OCI-LY7 (cell line): ENCODE measurements at regions not wholly inside any gene's neighbourhood (a gene's known extent, or its start where the extent isn't known, plus 50 kb on each side); places are given as distances from the start of the nearest gene placed in this dataset.

Experiments used
- EZH2phosphoT487 ChIP-seq: fragments of 200-600 bp; sonication (generic); IDR thresholded peaks from 2 replicates; pipeline ENCODE4 v1.6.1; 2018; ENCODE audit warnings: low read depth, borderline replicate concordance, mild to moderate bottlenecking, mixed run types, antibody characterized with exemption, low read length, moderate library complexity, mixed read lengths
- TF ChIP-seq, protein P1 (sequence below): fragments of 200-600 bp; sonication (generic); conservative IDR thresholded peaks from 2 replicates; pipeline ENCODE4 v1.5.1; 2014; ENCODE audit warnings: mild to moderate bottlenecking, antibody characterized with exemption, low read length, moderate library complexity, mixed read lengths

DNA sequence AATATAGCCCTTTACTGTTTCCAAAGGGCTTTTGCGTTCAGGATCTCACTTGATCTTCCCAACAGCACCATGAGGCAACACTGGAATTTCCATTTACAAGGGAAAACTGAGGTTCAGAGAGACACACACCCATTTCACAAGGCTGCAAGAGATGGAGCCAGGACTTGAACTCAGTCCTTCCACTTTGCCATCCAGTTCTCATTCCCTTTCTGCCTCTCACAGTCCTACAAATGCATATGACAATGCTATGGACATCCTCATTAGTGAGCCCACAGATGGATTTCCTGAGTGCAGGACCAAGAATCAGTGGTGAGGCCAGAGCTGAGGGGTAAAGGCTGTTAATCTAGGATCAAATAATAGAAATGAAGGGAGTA, 136.1 kb upstream of the MYCN start:
- TF ChIP-seq, protein P1, sequence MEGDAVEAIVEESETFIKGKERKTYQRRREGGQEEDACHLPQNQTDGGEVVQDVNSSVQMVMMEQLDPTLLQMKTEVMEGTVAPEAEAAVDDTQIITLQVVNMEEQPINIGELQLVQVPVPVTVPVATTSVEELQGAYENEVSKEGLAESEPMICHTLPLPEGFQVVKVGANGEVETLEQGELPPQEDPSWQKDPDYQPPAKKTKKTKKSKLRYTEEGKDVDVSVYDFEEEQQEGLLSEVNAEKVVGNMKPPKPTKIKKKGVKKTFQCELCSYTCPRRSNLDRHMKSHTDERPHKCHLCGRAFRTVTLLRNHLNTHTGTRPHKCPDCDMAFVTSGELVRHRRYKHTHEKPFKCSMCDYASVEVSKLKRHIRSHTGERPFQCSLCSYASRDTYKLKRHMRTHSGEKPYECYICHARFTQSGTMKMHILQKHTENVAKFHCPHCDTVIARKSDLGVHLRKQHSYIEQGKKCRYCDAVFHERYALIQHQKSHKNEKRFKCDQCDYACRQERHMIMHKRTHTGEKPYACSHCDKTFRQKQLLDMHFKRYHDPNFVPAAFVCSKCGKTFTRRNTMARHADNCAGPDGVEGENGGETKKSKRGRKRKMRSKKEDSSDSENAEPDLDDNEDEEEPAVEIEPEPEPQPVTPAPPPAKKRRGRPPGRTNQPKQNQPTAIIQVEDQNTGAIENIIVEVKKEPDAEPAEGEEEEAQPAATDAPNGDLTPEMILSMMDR = no peak
- no peak for TF ChIP-seq EZH2phosphoT487
